ENCODE measurements at regions not wholly inside any gene's neighbourhood (a gene's known extent, or its start where the extent isn't known, plus 50 kb on each side); places are given as distances from the start of the nearest gene placed in this dataset.

DNA sequence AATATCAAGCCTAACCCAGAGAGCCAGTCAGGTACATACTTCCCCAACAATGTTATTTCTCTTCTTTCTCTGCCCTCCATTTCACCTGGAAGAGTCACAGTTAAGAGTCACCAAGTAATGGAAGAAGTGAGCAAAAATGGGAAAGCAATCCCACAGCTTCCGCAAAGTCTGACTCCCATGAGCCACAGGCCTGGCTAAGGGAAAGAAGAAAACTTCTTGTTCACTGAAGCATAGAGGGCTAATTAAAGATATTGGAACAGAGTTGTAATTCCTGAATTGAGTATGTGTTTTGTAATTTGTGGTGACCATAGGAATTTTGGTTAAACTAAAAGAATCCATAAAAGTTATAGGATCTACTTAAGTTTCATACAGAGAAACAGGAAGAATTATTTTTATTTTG is 830.9 kb upstream of the PCDH20 start:
- no peak for TF ChIP-seq POLR2A (IDR thresholded peaks at IDR 0.05)
- TF ChIP-seq, protein P1, sequence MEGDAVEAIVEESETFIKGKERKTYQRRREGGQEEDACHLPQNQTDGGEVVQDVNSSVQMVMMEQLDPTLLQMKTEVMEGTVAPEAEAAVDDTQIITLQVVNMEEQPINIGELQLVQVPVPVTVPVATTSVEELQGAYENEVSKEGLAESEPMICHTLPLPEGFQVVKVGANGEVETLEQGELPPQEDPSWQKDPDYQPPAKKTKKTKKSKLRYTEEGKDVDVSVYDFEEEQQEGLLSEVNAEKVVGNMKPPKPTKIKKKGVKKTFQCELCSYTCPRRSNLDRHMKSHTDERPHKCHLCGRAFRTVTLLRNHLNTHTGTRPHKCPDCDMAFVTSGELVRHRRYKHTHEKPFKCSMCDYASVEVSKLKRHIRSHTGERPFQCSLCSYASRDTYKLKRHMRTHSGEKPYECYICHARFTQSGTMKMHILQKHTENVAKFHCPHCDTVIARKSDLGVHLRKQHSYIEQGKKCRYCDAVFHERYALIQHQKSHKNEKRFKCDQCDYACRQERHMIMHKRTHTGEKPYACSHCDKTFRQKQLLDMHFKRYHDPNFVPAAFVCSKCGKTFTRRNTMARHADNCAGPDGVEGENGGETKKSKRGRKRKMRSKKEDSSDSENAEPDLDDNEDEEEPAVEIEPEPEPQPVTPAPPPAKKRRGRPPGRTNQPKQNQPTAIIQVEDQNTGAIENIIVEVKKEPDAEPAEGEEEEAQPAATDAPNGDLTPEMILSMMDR (IDR thresholded peaks at IDR 0.05): no peak
